ENCODE measurements at regions not wholly inside any gene's neighbourhood (a gene's known extent, or its start where the extent isn't known, plus 50 kb on each side); places are given as distances from the start of the nearest gene placed in this dataset.

DNA sequence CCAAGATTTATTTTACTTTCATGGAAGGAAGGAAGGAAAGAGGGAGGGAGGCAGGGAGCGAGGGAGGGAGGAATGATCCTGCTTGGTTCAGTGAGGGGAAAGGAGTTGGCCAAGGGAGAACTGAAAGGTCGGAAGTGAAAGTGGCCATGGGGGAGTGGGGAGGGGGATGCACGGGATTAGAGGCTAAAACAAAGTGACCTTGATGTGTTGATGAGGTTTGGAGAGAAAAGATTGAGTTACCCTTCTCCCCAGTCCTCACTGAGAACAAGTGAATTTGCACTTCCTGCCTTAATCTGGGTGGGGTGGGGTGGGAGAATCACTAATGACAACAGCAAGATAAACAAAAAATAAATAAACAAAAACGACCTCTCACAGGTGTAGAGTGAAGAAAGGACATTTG, 212.0 kb upstream of the TLE3 start:
- Histone ChIP-seq H3K4me3 (ENCODE audit: low read depth, low read length) (no peak overlapping the region), H3K9me3 (ENCODE audit: control insufficient read depth, insufficient read depth, low read length) (no peaks in the 10 kb centered on the region), H3K27ac (ENCODE audit: low read depth, low read length) (no peak overlapping the region), H3K27me3 (ENCODE audit: control insufficient read depth, insufficient read depth, low read length) (peaks cover 14% of the 10 kb centered on the region)
- ChIA-PET CTCF (no interaction called here), POLR2A (no interaction called here)
- no peak for TF ChIP-seq CTCF (IDR thresholded peaks at IDR 0.05; ENCODE audit: low read depth, low read length)
- no peak for DNase-seq (ENCODE audit: low read depth, low spot score)

DNA sequence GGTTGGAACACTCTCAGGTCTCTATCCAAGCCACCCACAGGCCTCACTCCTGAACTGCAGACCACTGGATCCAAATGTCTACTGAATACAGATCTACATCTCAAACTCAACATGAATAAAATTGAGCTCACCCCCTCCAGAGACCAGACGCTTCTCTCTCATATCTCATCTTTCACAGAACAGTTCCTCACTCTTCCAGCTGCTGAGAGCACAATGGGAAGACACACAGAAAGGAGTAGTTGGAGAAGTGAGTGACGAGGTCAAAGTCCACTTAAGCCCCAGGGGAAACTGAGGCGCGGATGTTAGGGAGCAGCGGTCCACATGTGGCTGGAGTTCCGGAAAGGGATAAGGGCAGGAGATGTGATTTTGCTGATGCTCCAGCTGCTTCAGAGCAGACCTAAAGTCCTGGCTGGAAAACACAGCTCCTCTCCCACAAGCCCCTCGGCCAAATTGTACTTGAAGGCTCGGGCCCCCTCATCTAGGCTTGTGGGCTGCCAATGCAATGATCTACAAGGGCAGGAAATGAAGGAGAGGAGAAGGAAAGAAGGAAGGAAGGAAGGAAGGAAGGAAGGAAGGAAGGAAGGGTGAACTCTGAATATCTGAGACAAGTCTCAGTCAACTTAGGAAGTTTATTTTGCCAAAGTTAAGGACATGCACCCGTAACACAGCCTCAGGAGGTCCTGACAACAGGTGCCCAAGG, 211.2 kb upstream of the TLE3 start:
- POLR2A ChIA-PET, result no interaction called here
- no peak for DNase-seq (ENCODE audit: low read depth, low spot score)
- TF ChIP-seq CTCF (IDR thresholded peaks at IDR 0.05; ENCODE audit: low read depth, low read length), result no peak
- Histone ChIP-seq H3K27ac (ENCODE audit: low read depth, low read length) (no peak overlapping the region), H3K4me3 (ENCODE audit: low read depth, low read length) (no peak overlapping the region), H3K27me3 (ENCODE audit: control insufficient read depth, insufficient read depth, low read length) (peaks cover 13% of the 10 kb centered on the region), H3K9me3 (ENCODE audit: control insufficient read depth, insufficient read depth, low read length) (no peaks in the 10 kb centered on the region)
- CTCF ChIA-PET, result no interaction called here

DNA sequence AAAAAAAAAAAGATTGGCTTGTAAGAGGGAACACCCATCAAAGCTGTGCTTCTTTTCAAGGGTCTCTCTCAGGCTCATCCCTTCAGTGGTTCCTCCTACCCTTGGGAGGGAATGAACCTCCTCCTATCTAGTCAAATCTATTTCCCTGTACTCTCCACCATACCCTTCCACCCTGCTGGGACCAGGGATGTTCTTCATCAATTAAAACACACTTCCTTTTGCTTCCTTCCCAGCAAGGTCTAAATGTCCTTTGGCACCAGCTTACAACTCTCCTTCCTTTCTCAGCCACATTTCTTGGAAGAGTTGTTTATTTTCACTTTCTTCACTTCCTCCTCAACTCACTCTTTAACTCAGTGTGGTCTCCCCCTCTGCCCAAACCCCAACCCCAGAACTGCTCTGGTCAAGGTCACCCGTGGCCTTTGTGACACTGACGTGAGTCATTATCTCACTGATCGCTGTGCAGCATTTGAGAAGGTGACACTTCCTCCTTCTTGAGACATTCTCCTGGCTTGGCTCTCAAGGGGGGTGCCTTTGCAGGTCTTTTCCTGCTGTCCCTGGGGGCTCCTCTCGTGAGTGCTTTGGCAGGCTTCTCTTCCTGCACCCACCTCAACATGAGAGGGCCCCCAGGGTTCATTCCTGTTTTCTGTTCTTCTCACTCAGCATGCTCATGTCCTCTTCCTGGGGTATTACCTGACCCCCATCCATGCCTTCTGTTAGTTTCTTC, 210.5 kb upstream of the TLE3 start:
- Histone ChIP-seq H3K9me3 (ENCODE audit: control insufficient read depth, insufficient read depth, low read length) (no peaks in the 10 kb centered on the region), H3K27me3 (ENCODE audit: control insufficient read depth, insufficient read depth, low read length) (peaks cover 13% of the 10 kb centered on the region), H3K27ac (ENCODE audit: low read depth, low read length) (no peak overlapping the region), H3K4me3 (ENCODE audit: low read depth, low read length) (no peak overlapping the region)
- POLR2A ChIA-PET, result no interaction called here
- CTCF ChIA-PET, result no interaction called here
- DNase-seq (ENCODE audit: low read depth, low spot score), result no peak
- no peak for TF ChIP-seq CTCF (IDR thresholded peaks at IDR 0.05; ENCODE audit: low read depth, low read length)

DNA sequence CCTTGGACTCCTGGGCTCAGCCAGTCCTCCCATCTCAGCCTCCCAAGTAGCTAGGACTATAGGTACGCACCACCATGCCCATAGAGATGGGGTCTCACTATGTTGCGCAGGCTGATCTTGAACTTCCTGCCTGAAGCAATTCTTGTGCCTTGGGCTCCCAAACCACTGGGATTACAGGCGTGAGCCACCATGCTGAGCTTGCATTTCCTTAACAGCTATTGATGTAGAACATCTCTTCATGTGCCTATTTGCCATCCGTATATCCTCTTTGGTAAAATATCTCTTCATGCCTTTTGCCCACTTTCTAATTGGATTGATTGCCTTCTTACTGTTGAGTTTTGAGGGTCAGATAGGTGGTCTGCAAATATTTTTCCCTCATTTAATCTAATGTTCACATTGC, 208.9 kb upstream of the TLE3 start:
- ChIA-PET CTCF (no interaction called here), POLR2A (no interaction called here)
- Histone ChIP-seq H3K4me3 (ENCODE audit: low read depth, low read length) (no peak overlapping the region), H3K27ac (ENCODE audit: low read depth, low read length) (no peak overlapping the region), H3K9me3 (ENCODE audit: control insufficient read depth, insufficient read depth, low read length) (no peaks in the 10 kb centered on the region), H3K27me3 (ENCODE audit: control insufficient read depth, insufficient read depth, low read length) (peaks cover 10% of the 10 kb centered on the region)
- no peak for DNase-seq (ENCODE audit: low read depth, low spot score)
- TF ChIP-seq CTCF (IDR thresholded peaks at IDR 0.05; ENCODE audit: low read depth, low read length), result no peak

- Histone ChIP-seq H3K27ac (ENCODE audit: low read depth, low read length) (no peak overlapping the region), H3K27me3 (ENCODE audit: control insufficient read depth, insufficient read depth, low read length) (peaks cover 10% of the 10 kb centered on the region), H3K9me3 (ENCODE audit: control insufficient read depth, insufficient read depth, low read length) (no peaks in the 10 kb centered on the region), H3K4me3 (ENCODE audit: low read depth, low read length) (no peak overlapping the region)
- DNase-seq (ENCODE audit: low read depth, low spot score), result no peak
- CTCF ChIA-PET, result no interaction called here
- no peak for TF ChIP-seq CTCF (IDR thresholded peaks at IDR 0.05; ENCODE audit: low read depth, low read length)
- POLR2A ChIA-PET, result no interaction called here
These were observed 208.4 kb upstream of the TLE3 start for GRCh38 chr15:70306081-70306480.

Data from AG04450 (cell line).